ENCODE measurements at regions not wholly inside any gene's neighbourhood (a gene's known extent, or its start where the extent isn't known, plus 50 kb on each side); places are given as distances from the start of the nearest gene placed in this dataset.

DNA sequence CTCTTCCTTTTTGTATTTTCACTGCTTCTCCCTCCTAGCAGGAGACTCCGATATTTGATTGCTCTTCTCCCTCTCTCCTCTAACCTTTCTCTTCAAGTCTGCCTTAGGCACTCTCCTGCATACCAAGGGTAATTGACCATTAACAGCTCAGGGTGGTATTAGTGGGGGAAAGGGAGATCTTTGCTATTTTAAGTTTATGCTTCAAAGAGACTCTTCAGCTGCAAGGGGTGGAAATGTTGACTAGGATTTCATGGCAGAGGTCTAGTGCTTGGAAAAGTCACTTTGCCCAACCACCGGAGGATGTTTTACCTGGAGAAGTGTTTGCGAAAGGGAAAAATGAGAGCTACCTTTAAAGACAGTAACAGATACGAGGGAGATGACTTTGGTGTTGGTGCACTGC, 453.7 kb downstream of the SLC4A3 start:
- in situ Hi-C loops (cut with MboI; ENCODE audit: low sequenced_read_pairs), result no loop called here

DNA sequence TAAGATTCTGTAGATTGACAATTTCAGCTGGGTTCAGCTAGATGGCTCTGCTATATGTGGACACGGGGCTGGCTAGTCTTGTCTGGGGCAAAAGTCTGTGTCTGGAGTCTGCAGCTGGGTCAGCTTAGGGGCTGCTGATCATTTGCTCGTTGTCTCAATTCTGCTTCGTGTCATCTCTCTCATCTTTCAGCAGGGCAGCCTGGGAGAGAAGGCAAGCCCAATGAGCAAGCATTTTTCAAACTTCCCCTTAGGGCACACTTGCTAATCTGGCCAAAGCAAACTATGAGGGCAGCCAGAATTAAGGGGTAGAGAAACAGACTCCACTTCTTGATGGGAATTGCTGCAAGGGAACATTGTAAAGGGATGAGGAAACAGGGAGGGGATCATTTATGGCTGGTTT, 462.6 kb downstream of the SLC4A3 start:
- in situ Hi-C loops (cut with MboI; ENCODE audit: low sequenced_read_pairs), result no loop called here

DNA sequence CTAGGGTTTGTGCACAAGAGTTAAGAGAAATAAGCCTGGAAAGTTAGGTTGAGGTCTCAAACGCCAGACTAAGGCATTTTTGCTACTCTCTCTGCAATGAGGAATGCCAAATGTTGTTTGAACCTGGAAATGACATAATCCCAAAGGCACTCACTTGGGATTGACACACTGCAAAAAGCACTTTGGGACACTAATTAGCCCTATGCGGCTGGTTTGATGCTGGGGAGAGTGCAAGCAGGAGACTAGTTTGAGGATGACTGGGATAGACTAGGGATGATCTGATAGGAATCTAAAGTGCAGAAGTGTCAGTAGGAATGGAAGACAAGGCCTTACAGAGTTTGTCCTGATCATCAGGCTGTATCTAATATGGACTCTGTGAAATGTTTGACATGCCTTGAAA, 469.0 kb downstream of the SLC4A3 start:
- in situ Hi-C loops (cut with MboI; ENCODE audit: low sequenced_read_pairs), result no loop called here

DNA sequence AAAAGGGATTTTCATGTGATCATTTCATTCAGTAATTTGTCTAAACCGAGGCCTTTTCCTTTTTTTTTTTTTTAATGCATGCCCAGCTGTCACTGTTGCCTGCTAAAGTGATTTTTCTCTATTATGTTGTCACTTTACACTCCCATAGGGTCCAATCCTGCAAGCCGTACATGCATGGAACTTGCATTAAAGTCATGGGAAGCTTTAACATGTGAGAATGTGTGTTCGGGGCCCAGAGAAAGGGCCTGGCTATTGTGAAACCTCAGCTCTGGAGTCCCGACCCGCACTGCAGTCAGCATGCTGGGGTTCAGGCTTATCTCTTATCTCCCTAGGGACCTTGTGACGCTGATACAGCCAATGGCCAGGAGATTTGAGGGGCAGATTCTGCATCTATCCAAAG, 474.6 kb downstream of the SLC4A3 start:
- in situ Hi-C loops (cut with MboI; ENCODE audit: low sequenced_read_pairs), result no loop called here

DNA sequence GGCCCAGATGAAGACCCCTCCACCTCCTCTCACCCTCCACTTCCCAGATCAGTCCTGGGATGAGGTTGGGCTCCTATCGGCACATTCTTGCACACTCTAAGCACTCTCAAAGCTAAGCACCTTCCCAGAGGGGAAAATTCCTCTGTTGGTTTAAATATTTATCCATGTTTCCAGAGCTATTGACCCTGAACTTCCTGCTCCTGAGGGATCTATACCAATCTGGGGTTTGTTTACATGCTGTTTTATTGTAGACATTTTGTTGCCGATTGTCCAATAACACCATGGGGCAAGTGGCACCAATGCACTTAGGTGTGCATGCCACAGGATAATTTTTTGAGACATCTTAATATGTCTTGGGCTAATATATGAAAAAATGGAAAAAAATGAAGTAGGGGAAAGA, 476.2 kb downstream of the SLC4A3 start:
- in situ Hi-C loops (cut with MboI; ENCODE audit: low sequenced_read_pairs), result no loop called here

DNA sequence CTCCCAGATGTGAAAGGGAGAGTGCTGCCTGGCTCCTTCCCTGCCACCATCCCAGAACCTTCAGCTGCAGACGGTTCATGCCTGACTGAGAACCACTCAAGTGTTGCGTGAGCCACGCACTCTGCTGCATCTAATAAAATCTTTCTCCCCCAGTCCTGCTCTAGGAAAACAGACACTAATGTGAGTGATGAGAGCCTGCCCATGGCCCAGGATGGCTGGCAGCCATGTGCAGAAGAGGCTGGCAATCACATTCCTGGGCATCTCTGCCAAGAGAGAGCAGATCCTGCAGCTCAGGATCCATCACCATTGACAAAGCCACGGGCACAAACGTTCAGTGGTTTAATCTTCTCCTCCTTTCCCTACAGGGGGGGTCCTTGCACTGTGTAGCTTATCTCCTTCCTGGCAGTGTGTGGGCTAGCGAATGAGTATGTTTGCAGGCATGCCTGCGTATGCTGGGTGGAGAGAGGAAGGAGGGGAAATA, 477.5 kb downstream of the SLC4A3 start:
- in situ Hi-C loops (cut with MboI; ENCODE audit: low sequenced_read_pairs), result no loop called here

DNA sequence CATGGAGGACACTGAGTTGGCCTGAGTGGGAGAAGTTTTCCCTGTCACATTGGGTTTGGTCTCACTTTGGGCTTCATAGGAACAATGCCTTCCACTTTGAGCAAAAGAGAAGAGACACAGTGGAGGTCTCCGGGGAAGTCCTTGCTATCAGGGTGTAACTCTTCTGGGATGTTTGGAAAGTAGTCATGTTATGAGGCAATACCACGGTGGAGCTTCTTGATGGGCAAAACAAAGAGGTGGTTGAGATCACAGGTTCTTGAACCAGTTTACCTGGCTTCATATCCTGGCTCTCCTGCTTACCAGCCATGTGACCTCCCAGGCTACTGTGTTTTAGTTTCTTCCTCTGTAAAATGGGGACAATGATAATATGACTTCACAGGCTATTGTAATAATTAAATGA, 478.6 kb downstream of the SLC4A3 start:
- in situ Hi-C loops (cut with MboI; ENCODE audit: low sequenced_read_pairs), result no loop called here

DNA sequence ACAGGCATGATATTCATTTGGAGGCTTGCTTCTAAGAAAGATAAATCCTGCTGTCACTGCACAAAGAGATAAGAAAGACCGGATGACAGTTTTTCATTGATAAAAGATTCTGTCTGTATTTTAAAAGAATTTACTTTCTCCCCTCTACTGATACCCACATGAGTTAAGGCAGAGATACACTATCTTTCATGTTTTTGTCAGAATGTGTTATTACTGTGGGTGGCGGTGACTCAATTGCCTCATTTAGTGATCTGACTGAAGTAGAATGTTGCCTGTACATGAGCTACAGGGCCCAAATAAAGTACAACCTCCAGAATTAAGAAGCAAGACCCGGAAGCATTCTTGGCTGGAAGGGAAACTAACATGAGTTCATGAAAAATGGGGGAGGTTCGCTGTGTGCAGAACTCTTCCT, 480.0 kb downstream of the SLC4A3 start:
- in situ Hi-C loops (cut with MboI; ENCODE audit: low sequenced_read_pairs), result no loop called here

DNA sequence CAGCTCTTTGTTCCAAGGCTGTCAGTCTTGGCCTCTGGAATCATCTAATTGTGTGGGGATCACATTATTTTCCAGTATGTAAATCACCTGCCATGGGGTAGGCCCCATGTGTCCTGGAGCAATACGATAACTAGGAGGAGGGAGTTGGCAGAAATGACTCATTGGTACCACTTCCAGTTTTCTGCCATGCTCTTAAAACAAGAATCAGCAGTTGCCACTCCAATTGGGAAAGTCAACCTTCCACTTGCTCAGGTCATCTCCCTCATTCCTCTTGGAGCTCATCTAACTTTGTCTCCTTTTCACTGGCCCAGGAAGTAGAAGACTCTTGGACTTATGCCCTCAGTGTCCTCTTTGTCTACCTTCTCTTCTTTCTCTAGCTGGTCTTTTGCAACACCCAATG, 487.0 kb downstream of the SLC4A3 start:
- in situ Hi-C loops (cut with MboI; ENCODE audit: low sequenced_read_pairs), result no loop called here

DNA sequence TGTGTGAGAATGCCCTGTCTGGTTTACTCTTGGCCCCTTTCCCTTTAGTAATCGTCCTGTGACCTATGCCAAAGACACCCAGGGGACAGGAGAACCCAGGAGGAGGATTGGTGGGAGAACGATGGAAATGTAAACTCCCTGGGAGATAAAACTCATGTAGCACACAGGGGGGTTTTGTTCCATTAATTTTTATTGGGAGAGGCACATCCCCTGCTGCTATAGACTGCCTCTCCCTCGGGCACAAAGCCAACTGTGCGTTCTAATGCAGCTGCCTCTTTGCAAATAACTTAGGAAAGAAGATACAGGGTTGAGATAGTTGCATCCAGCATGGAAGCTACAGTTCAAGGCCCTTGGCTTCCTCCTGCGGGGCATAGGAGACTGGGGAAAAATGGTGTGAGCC, 489.6 kb downstream of the SLC4A3 start:
- in situ Hi-C loops (cut with MboI; ENCODE audit: low sequenced_read_pairs), result no loop called here

DNA sequence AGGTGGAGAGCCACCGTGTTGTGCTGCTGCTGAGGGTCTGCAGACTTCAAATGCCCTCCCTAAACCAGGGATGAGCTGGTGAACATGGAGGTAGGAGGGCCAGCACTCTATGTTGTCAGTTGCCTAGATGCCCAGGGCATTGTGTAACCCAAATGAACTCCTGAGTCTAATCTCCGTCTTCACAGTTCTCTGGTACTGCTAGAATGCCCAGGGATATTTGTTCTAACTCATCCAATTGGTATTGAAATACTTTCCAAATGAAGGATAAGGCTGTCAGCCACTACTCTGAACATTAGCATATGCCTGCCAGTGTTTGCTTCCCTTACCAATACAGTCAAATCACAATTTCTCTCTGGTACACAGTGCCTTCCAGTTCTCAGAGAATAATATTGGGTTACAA, 492.6 kb downstream of the SLC4A3 start:
- in situ Hi-C loops (cut with MboI; ENCODE audit: low sequenced_read_pairs), result no loop called here

DNA sequence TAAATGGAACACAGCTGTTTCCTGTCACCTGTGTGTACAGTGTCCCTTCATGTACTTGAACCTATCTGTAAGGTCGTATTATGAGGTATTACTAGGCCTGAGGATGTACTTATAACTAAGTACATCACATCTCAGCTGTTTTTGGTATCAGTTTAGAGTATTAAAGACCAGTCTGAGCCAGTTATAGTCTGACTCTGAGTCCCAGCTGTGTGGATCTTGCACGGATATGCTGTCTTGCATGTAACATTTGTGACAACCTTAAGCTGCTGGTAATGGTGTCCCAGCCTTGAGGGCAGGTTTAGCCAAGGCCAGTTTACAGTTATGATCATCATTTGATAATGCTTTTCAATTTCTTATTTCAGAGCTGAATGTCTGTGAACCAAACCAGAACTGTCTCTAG, 496.3 kb downstream of the SLC4A3 start:
- in situ Hi-C loops (cut with MboI; ENCODE audit: low sequenced_read_pairs), result no loop called here

DNA sequence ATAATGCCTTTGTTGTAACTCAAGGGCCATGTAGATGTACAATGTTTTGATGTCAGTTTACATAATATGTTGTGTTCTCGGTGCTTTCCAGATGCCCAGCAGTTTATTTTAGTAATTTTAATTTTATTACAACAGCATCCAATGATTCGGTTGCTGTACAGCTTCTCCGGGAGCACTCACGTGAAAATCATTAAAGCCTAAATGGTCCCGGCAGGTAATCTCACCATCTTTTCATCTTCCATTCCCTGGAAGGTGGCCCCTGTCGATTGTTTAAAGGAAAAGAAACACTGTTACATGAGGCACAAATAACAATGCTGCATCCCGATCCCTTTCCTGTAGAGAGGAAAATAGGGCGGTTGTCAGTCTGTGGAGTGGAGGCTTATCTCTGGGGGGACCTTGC, 498.1 kb downstream of the SLC4A3 start:
- in situ Hi-C loops (cut with MboI; ENCODE audit: low sequenced_read_pairs), result no loop called here

DNA sequence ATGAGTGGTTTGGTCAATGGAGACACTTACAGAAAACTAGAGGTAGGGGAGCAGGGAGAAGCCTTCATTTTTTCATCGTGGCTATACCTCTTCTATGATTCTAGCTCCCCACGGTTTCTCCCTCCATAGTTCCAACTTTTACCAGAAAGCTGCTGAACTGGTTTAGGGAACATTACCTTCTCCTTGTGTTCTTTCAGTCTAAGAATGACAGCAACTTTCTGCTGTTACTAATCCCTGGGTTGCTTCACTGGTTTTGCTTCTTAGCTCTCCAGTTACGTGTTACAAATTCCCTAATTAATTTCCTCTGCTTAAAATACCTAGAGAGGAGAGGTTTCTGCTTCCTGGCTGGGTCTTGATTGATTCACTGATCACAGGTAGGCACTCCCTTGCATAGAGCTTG, 499.9 kb downstream of the SLC4A3 start:
- in situ Hi-C loops (cut with MboI; ENCODE audit: low sequenced_read_pairs), result no loop called here

DNA sequence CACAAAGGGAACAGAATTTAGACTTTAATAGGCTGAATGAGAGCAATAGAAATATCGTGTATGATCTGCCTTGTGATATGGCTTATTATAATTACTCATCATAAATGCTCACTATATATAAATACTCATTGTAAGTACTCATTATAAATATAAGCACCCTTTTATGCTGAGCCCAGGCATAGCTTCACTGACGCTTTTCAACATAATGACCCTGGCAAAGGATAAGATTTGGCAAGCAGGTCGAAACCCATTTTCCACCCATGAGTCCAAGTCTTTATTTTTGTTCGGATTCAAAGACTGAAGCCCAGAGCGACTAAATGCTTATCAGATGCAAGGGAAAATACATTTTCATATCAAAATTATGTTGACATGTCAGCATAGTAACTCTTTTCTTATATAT, 500.4 kb downstream of the SLC4A3 start:
- in situ Hi-C loops (cut with MboI; ENCODE audit: low sequenced_read_pairs), result no loop called here

DNA sequence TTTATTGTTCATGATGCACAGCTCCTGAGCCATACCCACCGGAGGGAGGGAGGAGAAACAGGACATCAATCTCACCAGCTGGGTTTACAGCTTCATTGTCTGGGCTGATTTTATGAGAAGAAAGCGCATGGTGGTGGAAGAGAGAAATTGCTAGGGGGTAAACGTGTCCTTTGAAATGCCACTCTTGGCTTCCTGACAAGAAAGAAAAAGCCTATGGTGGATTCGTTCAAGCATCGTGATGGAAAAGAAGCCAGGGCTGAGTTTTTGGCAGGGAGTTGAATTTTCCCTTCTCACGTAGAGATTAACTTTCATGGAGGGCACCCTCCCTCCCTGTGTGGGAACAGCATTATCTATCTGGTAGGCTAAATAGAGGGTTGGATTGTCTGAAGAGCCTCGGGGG, 502.0 kb downstream of the SLC4A3 start:
- in situ Hi-C loops (cut with MboI; ENCODE audit: low sequenced_read_pairs), result no loop called here

DNA sequence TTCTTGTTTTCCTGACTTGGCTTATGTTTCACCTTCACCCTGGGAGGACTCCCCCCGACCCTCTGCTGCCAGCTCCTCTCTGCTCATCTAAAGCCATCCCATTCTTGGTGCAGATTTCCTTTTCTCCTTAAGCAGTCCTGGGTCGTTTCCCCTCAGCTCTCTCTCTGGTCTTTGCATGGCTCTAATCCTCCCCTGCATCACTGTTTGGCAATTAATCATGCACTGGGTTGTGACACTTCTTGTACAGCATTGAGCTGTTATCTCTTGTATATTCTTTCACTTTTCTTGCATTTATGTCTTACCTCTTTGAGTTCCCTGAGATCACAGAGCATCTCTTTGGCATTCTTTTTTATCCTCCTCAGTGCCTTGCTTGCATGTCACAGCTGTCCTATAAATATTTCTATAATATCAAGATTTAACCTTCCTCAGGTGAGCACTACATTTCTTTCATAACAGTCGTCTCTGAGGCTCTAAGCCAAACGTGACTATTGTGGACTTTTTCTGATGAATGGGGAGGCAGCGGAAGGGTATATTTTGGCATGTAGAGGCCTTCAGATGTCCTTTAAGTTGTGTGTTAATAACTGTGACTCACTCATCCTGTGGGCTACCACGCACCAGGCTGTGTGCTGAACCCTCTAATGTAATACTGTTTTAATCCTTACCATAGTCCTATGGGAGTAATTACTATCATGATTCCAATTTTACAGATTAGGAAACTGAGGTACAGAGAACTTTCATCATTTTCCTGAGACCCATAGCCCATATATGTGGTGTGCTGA, 507.5 kb downstream of the SLC4A3 start:
- in situ Hi-C loops (cut with MboI; ENCODE audit: low sequenced_read_pairs), result no loop called here

DNA sequence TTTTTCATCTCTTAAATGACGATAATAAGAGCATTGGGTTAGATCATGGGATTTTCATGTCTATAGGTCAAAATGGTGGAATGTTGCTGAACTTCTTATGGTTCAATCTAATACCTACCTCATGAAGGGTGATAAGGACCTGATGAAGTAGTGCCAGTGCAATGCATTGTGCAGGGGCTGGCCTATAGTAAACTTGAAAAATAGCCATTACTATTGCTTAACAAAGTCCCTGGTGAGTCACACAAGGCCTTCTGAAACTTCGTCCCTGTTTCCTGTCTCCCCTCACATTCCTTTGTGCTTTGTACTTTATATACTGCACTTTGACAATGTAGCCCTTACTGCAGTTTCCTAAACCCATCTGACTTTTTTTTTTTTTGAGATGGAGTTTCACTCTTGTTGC, 515.9 kb downstream of the SLC4A3 start:
- in situ Hi-C loops (cut with MboI; ENCODE audit: low sequenced_read_pairs), result no loop called here

DNA sequence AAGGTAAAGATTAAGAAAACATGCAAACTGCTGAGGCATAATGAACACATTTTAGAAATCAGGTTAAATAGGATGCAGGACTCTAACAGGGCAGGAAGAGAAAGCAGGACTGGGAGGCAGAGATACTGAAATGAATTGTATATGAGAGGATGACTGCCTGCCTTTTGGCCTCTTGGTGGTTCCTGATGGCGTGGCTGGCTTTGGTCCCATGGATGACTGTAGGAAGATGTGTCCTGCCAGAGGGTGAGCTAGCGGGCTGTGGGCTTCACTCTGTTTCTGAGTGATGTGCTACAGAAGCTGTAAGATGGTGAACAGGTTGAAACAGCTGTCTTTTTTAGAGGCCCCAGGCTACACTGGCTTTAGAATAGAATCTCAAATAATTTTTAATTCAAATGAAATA, 517.0 kb downstream of the SLC4A3 start:
- in situ Hi-C loops (cut with MboI; ENCODE audit: low sequenced_read_pairs), result no loop called here

DNA sequence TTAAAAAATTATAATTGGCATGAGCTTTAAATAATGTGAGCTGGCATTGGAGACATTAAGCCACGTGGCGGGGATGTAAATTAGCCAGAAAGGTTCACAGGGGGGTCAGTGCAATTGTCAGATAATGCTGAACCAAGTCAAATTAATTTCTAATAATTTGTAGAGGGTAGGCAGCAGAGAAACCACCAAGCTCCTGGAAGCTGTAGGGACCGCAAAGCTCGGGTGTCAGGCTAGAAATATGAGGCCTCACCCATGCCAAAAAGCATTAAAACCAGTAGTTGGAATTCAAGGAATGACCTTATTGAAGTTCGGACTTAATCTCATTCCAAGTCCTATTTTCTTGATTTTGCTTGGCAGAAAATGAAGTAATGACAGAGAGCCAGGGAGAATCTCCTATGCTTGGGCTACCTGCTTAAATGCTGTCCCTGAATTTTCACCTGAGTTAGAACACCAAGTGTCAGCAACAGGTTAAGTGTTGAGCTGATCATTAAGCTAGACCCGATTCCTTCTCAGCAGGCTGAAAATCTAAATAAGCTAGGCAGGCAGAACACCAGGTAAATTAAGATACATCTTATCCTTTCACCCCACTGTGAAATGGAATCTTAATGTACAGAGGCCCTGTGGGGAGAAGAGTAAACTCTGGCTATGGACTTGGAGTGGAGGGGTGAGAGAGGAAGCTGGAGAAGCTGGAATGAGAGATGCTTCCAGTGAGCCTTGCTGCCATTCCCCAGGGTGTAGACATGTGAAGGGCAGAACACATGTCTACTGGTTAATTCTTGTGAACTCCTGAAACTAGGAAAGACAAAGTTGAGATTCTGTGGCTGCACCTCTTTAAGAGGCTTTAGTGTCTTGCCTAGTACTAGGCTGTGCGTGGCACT, 520.0 kb downstream of the SLC4A3 start:
- in situ Hi-C loops (cut with MboI; ENCODE audit: low sequenced_read_pairs), result no loop called here

DNA sequence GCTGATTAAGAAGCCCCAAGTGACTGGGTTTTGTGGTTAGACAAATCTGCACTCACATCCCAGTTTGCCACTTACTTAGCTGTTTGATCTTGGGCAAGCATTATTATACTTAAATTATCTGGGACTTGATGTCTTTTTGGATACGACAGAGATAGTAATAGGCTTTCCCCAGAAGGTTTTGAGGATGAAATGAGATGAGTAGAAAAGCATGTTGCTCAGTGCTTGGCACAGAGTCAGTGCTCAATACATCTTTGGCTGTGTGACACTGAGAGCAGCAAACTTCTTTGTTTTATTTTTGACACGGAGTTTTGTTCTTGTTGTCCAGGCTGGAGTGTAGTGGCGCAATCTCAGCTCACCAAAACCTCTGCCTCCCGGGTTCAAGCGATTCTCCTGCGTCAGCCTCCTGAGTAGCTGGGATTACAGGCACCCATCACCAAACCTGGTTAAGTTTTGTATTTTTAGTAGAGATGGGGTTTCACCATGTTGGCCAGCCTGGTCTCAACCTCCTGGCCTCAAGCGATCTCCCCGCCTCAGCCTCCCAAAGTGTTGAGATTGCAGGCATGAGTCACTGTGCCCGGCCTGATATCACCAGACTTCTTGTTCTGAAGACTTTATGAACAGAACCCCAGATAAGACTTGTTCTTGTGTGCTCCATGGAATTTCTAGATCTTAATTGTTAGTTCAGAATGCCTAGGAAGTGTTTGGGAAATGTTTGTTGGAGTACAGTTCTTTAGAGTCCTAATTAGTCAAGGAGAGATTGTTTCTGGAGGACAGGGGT, 521.2 kb downstream of the SLC4A3 start:
- in situ Hi-C loops (cut with MboI; ENCODE audit: low sequenced_read_pairs), result no loop called here

Data from HL-60/S4 (cell line).